Liver (tissue), 3 donors: ENCODE measurements at regions not wholly inside any gene's neighbourhood (a gene's known extent, or its start where the extent isn't known, plus 50 kb on each side); places are given as distances from the start of the nearest gene placed in this dataset.

ENCODE experiments used
- CTCF ChIP-seq: fragments of 150-350 bp; IDR thresholded peaks from 2 replicates; pipeline ENCODE4 v1.5.1; 2017; ENCODE audit warnings: improper control_type of control experiment, low read depth, low read length; ENCODE audit not compliant: missing input control
- JUND ChIP-seq, 2 donors: IDR thresholded peaks; 2 replicates each; pipeline ENCODE4 v1.6.1; 2016; ENCODE audit warnings: antibody characterized with exemption in 2 of 2
- donor health status: healthy.
- donor health status: healthy.

- TF ChIP-seq CTCF (no peak), JUND (IDR thresholded peaks at IDR 0.05) (no peak)
Observed at GRCh38 chr2:180739070-180739469, 241.3 kb upstream of the UBE2E3 start.
